ENCODE measurements at regions not wholly inside any gene's neighbourhood (a gene's known extent, or its start where the extent isn't known, plus 50 kb on each side); places are given as distances from the start of the nearest gene placed in this dataset.

DNA sequence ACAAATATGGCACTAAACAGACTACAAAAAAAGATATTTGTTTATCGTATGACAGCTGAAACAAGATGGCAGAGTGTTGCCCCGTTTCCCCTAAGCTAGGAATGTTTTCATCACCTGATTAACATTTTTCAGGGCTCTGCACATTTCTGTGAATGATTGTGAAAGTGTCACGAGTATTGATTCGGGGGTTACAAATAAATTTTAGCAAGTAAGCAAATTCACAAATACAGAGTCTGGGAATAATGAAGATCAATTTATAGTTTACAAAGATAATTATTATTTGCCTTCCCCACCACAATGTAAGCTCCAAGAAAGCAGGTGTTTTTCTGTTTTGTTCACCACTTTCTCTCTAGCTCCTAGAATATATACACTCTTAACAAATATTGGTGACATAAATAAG, 361.2 kb upstream of the ERCC4 start:
- no peak for TF ChIP-seq POLR2A (IDR thresholded peaks at IDR 0.05; ENCODE audit: low read length)
- TF ChIP-seq GATA1 (IDR thresholded peaks at IDR 0.05; ENCODE audit: low read depth, low read length), result no peak

All from erythroblast (primary cell).